A673 (cell line): ENCODE measurements at regions not wholly inside any gene's neighbourhood (a gene's known extent, or its start where the extent isn't known, plus 50 kb on each side); places are given as distances from the start of the nearest gene placed in this dataset.

Source experiments
- BruUV-seq: library from RNA; stranded (reverse); fragments of 400-500 nt; replicated peaks from 2 replicates; lab custom pipeline; 2021; lab: Mats Ljungman, UMichigan
- CTCF ChIA-PET: fragments of 300-600 bp; sonication (Branson Sonifier 250); formaldehyde crosslinking; loops from one replicate; lab custom pipeline; 2022; ENCODE audit warnings: antibody characterized with exemption; lab: Charles Lee
- POLR2A ChIA-PET: fragments of 300-600 bp; sonication (Branson Sonifier 250); formaldehyde crosslinking; loops from one replicate; lab custom pipeline; 2022; ENCODE audit warnings: antibody characterized with exemption; ENCODE audit not compliant: low non-redundant PET; lab: Charles Lee
- DNase-seq: peaks from one replicate; pipeline ENCODE4 v3.0.0-alpha.2; 2015; ENCODE audit warnings: low spot score
- H3K27ac ChIP-seq: fragments of 200-600 bp; sonication (generic); 2 replicates; pipeline ENCODE4 v1.5.1; 2016; ENCODE audit warnings: mixed run types, low read depth, mild to moderate bottlenecking, mixed read lengths, antibody characterized with exemption, low read length; ENCODE audit not compliant: poor library complexity, severe bottlenecking
- H3K27me3 ChIP-seq: fragments of 200-600 bp; sonication (generic); replicated peaks from 2 replicates; pipeline ENCODE4 v1.6.1; 2017; ENCODE audit warnings: mixed run types, low read depth, mild to moderate bottlenecking, mixed read lengths, antibody characterized with exemption, low read length; ENCODE audit not compliant: insufficient read depth, poor library complexity
- H3K36me3 ChIP-seq: fragments of 200-600 bp; sonication (generic); 2 replicates; pipeline ENCODE4 v1.6.1; 2016; ENCODE audit warnings: mixed run types, mild to moderate bottlenecking, mixed read lengths, antibody characterized with exemption, low read length; ENCODE audit not compliant: insufficient read depth, poor library complexity, severe bottlenecking
- H3K4me1 ChIP-seq: fragments of 200-600 bp; sonication (generic); 2 replicates; pipeline ENCODE4 v1.6.1; 2017; ENCODE audit warnings: mixed run types, mild to moderate bottlenecking, mixed read lengths, antibody characterized with exemption, low read length; ENCODE audit not compliant: insufficient read depth, poor library complexity, severe bottlenecking
- H3K4me3 ChIP-seq: fragments of 200-600 bp; sonication (generic); 2 replicates; pipeline ENCODE4 v1.5.1; 2016; ENCODE audit warnings: low read depth, mixed run types, mild to moderate bottlenecking, mixed read lengths, low read length; ENCODE audit not compliant: poor library complexity, severe bottlenecking
- H3K9me3 ChIP-seq: fragments of 200-600 bp; sonication (generic); 2 replicates; pipeline ENCODE4 v1.6.1; 2016; ENCODE audit warnings: mixed run types, low read depth, mild to moderate bottlenecking, mixed read lengths, antibody characterized with exemption, low read length; ENCODE audit not compliant: poor library complexity, severe bottlenecking
- EZH2 ChIP-seq: fragments of 200-600 bp; sonication (generic); IDR thresholded peaks from 2 replicates; pipeline ENCODE4 v1.6.1; 2017; ENCODE audit warnings: borderline replicate concordance, low read depth, mild to moderate bottlenecking, mixed read lengths, antibody characterized with exemption, low read length; ENCODE audit not compliant: poor library complexity, severe bottlenecking
- intact Hi-C: fragments of 100-400 bp; cut with micrococcal nuclease; formaldehyde crosslinking; loops from one replicate; pipeline ENCODE4 v1.10.0; 2022; ENCODE audit not compliant: unreplicated experiment
- TF ChIP-seq, protein P1 (sequence below): fragments of 300-800, 200-600 bp; sonication (generic); conservative IDR thresholded peaks from 2 replicates; pipeline ENCODE4 v1.5.1; 2017; ENCODE audit warnings: low read depth, mild to moderate bottlenecking, antibody characterized with exemption, low read length, moderate library complexity, mixed read lengths

DNA sequence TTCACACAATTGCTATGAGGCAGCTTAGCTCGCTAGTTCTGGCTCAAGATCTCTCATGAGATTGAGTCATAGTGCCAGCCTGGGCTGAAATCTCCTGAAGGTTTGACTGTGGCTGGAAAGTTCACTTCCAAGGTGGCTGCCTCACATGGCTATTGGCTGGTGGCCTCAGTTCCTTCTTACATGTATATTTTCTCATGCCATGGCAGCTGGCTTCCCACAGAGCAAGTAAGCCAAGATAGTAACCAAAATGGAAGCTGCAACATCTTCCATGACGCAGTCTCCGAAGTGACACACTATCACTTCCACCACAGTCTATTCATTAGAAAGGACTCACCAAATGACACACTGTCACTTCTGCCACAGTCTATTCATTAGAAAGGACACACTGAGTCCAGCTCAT lies 160.4 kb upstream of the PRDM1 start:
- Histone ChIP-seq H3K4me3 (no peak overlapping the region), H3K36me3 (no peaks in the 10 kb centered on the region), H3K4me1 (no peaks in the 10 kb centered on the region), H3K27ac (no peak overlapping the region), H3K9me3 (no peaks in the 10 kb centered on the region), H3K27me3 (no peaks in the 10 kb centered on the region)
- ChIA-PET CTCF (no interaction called here), POLR2A (no interaction called here)
- intact Hi-C loops: no loop called here
- BruUV-seq: no TSS peak
- no peak for TF ChIP-seq EZH2
- TF ChIP-seq, protein P1, sequence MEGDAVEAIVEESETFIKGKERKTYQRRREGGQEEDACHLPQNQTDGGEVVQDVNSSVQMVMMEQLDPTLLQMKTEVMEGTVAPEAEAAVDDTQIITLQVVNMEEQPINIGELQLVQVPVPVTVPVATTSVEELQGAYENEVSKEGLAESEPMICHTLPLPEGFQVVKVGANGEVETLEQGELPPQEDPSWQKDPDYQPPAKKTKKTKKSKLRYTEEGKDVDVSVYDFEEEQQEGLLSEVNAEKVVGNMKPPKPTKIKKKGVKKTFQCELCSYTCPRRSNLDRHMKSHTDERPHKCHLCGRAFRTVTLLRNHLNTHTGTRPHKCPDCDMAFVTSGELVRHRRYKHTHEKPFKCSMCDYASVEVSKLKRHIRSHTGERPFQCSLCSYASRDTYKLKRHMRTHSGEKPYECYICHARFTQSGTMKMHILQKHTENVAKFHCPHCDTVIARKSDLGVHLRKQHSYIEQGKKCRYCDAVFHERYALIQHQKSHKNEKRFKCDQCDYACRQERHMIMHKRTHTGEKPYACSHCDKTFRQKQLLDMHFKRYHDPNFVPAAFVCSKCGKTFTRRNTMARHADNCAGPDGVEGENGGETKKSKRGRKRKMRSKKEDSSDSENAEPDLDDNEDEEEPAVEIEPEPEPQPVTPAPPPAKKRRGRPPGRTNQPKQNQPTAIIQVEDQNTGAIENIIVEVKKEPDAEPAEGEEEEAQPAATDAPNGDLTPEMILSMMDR: no peak
- DNase-seq: no peak

DNA sequence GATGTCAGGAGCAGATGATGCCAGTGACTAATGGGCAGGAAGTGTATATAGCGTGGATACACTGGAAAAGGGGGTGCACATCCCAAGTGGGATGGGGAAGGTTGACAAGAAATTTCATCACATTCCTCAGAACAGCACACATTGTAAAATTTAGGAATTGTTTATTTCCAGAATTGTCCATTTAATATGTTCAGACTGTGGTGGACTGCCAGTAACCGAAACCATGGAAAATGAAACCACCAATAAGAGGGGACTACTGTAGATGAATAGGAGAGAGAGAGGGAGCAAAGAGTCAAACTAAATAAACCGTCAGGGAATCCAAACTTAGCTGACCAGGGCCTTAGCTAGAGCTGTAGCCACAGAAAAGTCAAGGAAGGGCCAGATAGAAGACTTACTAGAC lies 164.4 kb upstream of the PRDM1 start:
- intact Hi-C loops: no loop called here
- TF ChIP-seq EZH2: no peak
- TF ChIP-seq, protein P1: no peak
- Histone ChIP-seq H3K9me3 (no peaks in the 10 kb centered on the region), H3K27ac (no peak overlapping the region), H3K4me3 (no peak overlapping the region), H3K4me1 (no peaks in the 10 kb centered on the region), H3K36me3 (no peaks in the 10 kb centered on the region), H3K27me3 (peaks cover 7% of the 10 kb centered on the region)
- no peak for DNase-seq
- POLR2A ChIA-PET: no interaction called here
- CTCF ChIA-PET: no interaction called here
- no TSS peak for BruUV-seq

GRCh38 chr6:105920071-105920470 lies 166.1 kb upstream of the PRDM1 start:
- H3K9me3 ChIP-seq: no peaks in the 10 kb centered on the region
- H3K36me3 ChIP-seq: no peaks in the 10 kb centered on the region
- ChIA-PET CTCF (no interaction called here), POLR2A (no interaction called here)
- no TSS peak for BruUV-seq
- DNase-seq: no peak
- no peaks in the 10 kb centered on the region for H3K4me1 ChIP-seq
- TF ChIP-seq, protein P1: no peak
- no peak for TF ChIP-seq EZH2
- H3K4me3 ChIP-seq: no peak overlapping the region
- intact Hi-C loops: no loop called here
- no peak overlapping the region for H3K27ac ChIP-seq
- peaks cover 7% of the 10 kb centered on the region for H3K27me3 ChIP-seq
